AG04450 (cell line): ENCODE measurements at regions not wholly inside any gene's neighbourhood (a gene's known extent, or its start where the extent isn't known, plus 50 kb on each side); places are given as distances from the start of the nearest gene placed in this dataset.

Experiments used
- CTCF ChIA-PET: fragments of 300-600, 350-600 bp; formaldehyde crosslinking; extraction: SDS; loops from one replicate; lab custom pipeline; 2022; ENCODE audit warnings: antibody characterized with exemption, inconsistent platforms; lab: Charles Lee
- POLR2A ChIA-PET: fragments of 350-600 bp; formaldehyde crosslinking; extraction: SDS; loops from one replicate; lab custom pipeline; 2021; ENCODE audit warnings: antibody characterized with exemption, inconsistent platforms; lab: Yijun Ruan, JAX
- DNase-seq: peaks from one replicate; pipeline ENCODE4 v3.0.0-alpha.2; 2011; ENCODE audit warnings: low read depth, low spot score
- H3K27ac ChIP-seq: one replicate; pipeline ENCODE4 v1.5.1; 2012; ENCODE audit warnings: low read depth, low read length, control low read depth
- H3K27me3 ChIP-seq: one replicate; pipeline ENCODE4 v1.6.0; 2012; ENCODE audit warnings: low read length; ENCODE audit not compliant: control insufficient read depth, insufficient read depth
- H3K4me3 ChIP-seq: 2 replicates; pipeline ENCODE4 v1.5.1; 2011; ENCODE audit warnings: mild to moderate bottlenecking, low read depth, low read length, control low read depth
- H3K9me3 ChIP-seq: 2 replicates; pipeline ENCODE4 v1.5.1; 2012; ENCODE audit warnings: low read length; ENCODE audit not compliant: control insufficient read depth, insufficient read depth
- CTCF ChIP-seq: IDR thresholded peaks from 2 replicates; pipeline ENCODE4 v1.5.1; 2011; ENCODE audit warnings: low read depth, low read length, control low read depth, inconsistent platforms

GRCh38 chr7:77475181-77475580, 59.0 kb upstream of the GSAP start:
- no peak overlapping the region for H3K4me3 ChIP-seq
- H3K27me3 ChIP-seq, result no peaks in the 10 kb centered on the region
- ChIA-PET CTCF (no interaction called here), POLR2A (no interaction called here)
- DNase-seq, result no peak
- no peaks in the 10 kb centered on the region for H3K9me3 ChIP-seq
- TF ChIP-seq CTCF, result no peak
- H3K27ac ChIP-seq, result no peak overlapping the region

DNA sequence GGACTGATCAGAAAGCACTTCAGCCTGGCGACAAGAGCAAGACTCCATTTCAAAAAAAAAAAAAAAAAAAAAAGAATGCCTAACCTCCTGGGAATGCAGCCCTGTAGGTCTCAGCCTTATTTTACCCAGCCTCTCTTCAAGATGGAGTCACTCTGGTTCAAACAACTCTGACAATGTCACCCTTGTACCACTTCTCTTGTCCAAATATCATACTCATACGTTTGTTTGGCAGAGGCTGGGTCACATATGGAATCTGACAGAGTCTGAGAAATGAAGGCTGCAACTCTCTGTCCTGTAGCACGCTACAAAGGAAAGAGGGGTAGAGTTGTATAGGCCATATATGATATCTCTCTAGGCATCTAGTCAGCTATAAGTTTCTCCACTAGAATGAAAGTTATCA, 58.6 kb upstream of the GSAP start:
- CTCF ChIA-PET, result no interaction called here
- no peak for DNase-seq
- POLR2A ChIA-PET, result no interaction called here
- Histone ChIP-seq H3K27ac (no peak overlapping the region), H3K27me3 (no peaks in the 10 kb centered on the region), H3K9me3 (no peaks in the 10 kb centered on the region), H3K4me3 (no peak overlapping the region)
- TF ChIP-seq CTCF, result no peak

GRCh38 chr7:77473229-77474005, 57.3 kb upstream of the GSAP start:
- no peak for DNase-seq
- H3K9me3 ChIP-seq, result no peaks in the 10 kb centered on the region
- no peak for TF ChIP-seq CTCF
- ChIA-PET POLR2A (no interaction called here), CTCF (no interaction called here)
- H3K4me3 ChIP-seq, result no peak overlapping the region
- H3K27me3 ChIP-seq, result no peaks in the 10 kb centered on the region
- H3K27ac ChIP-seq, result no peak overlapping the region

DNA sequence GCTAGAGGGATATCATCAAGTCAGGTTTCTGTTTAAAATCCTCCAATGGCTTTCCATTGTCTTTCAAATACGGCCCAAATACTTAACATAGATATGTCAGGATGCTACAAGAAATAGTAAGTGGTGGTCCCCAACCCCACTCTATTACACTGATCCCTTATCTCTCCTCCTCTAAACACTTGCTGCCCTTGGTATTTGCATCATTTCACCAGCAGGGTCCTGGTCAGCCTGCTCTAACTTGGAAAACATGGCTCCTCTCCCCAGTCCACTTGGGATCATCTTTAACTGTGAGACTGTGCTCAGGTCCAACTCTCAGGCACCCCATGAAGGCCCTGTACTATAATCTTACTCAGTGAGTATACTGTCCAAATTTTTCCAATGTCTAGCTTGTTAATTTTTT, 53.8 kb upstream of the GSAP start:
- Histone ChIP-seq H3K9me3 (no peaks in the 10 kb centered on the region), H3K27ac (no peak overlapping the region), H3K27me3 (no peaks in the 10 kb centered on the region), H3K4me3 (no peak overlapping the region)
- no peak for DNase-seq
- ChIA-PET POLR2A (no interaction called here), CTCF (no interaction called here)
- TF ChIP-seq CTCF, result no peak

- Histone ChIP-seq H3K27me3 (no peaks in the 10 kb centered on the region), H3K4me3 (no peak overlapping the region), H3K27ac (no peak overlapping the region), H3K9me3 (no peaks in the 10 kb centered on the region)
- CTCF ChIA-PET, result no interaction called here
- POLR2A ChIA-PET, result no interaction called here
- no peak for DNase-seq
- TF ChIP-seq CTCF, result no peak
Measured at GRCh38 chr7:77467408-77467807, 51.3 kb upstream of the GSAP start.
